Endodermal cell (in vitro differentiated cells): ENCODE measurements at regions not wholly inside any gene's neighbourhood (a gene's known extent, or its start where the extent isn't known, plus 50 kb on each side); places are given as distances from the start of the nearest gene placed in this dataset.

ENCODE experiments used
- DNase-seq: peaks from one replicate; pipeline ENCODE4 v3.0.0-alpha.2; 2017
- H3K27ac ChIP-seq: 2 replicates; pipeline ENCODE4 v1.5.1; 2013; ENCODE audit warnings: mild to moderate bottlenecking, low read depth, low read length, moderate library complexity
- H3K27me3 ChIP-seq: 2 replicates; pipeline ENCODE4 v1.6.1; 2013; ENCODE audit warnings: mild to moderate bottlenecking, low read length, moderate library complexity; ENCODE audit not compliant: insufficient read depth, control insufficient read depth, poor library complexity, severe bottlenecking
- H3K36me3 ChIP-seq: 2 replicates; pipeline ENCODE4 v1.7.0; 2013; ENCODE audit warnings: mild to moderate bottlenecking, low read length, moderate library complexity; ENCODE audit not compliant: control insufficient read depth, insufficient read depth
- H3K4me1 ChIP-seq: one replicate; pipeline ENCODE4 v1.7.0; 2013; ENCODE audit warnings: low read length; ENCODE audit not compliant: control insufficient read depth, insufficient read depth
- H3K4me3 ChIP-seq: 2 replicates; pipeline ENCODE4 v1.5.1; 2013; ENCODE audit warnings: mild to moderate bottlenecking, low read length, moderate library complexity
- H3K9ac ChIP-seq: 2 replicates; pipeline ENCODE4 v1.6.1; 2013; ENCODE audit warnings: mild to moderate bottlenecking, low read length, moderate library complexity; ENCODE audit not compliant: poor library complexity, severe bottlenecking; ENCODE audit errors: extremely low read depth
- H3K9me3 ChIP-seq: 2 replicates; pipeline ENCODE4 v1.6.1; 2013; ENCODE audit warnings: mild to moderate bottlenecking, low read length, moderate library complexity; ENCODE audit not compliant: control insufficient read depth
- H3K27ac Mint-ChIP-seq: 2 replicates; pipeline ENCODE4 v1.8.0; 2020; ENCODE audit warnings: mixed read lengths
- H3K27me3 Mint-ChIP-seq: 2 replicates; pipeline ENCODE4 v1.8.0; 2021; ENCODE audit warnings: mild to moderate bottlenecking, mixed read lengths; ENCODE audit not compliant: insufficient read depth
- H3K36me3 Mint-ChIP-seq: 2 replicates; pipeline ENCODE4 v1.8.0; 2020; ENCODE audit warnings: low read depth, mixed read lengths
- H3K4me1 Mint-ChIP-seq: 2 replicates; pipeline ENCODE4 v1.8.0; 2020; ENCODE audit warnings: mixed read lengths
- H3K4me3 Mint-ChIP-seq: 2 replicates; pipeline ENCODE4 v1.8.0; 2020; ENCODE audit warnings: mild to moderate bottlenecking, moderate library complexity, mixed read lengths
- H3K9me3 Mint-ChIP-seq: 2 replicates; pipeline ENCODE4 v1.8.0; 2020; ENCODE audit warnings: mild to moderate bottlenecking, mixed read lengths
- WGBS, 2 experiments: methylation state at CpG; one replicate each; pipeline versions ENCODE4 v1.1.5 to v1.1.7; 2013; ENCODE audit warnings: missing lambda C conversion rate in 2 of 2, mixed read lengths in 1 of 2; ENCODE audit not compliant: insufficient coverage in 1 of 2, insufficient read length in 1 of 2; 5-methylcytosine and 5-hydroxymethylcytosine counted together
- TF ChIP-seq, protein P1 (sequence below): fragments of 200-600 bp; sonication (generic); conservative IDR thresholded peaks from 2 replicates; pipeline ENCODE4 v1.5.0; 2021; ENCODE audit warnings: antibody characterized with exemption, mild to moderate bottlenecking

- Histone ChIP-seq H3K9ac (no peak overlapping the region), H3K36me3 (no peaks in the 10 kb centered on the region), H3K9me3 (no peaks in the 10 kb centered on the region), H3K4me1 (peaks cover 5% of the 10 kb centered on the region), H3K27me3 (no peaks in the 10 kb centered on the region), H3K4me3 (no peak overlapping the region), H3K27ac (no peak overlapping the region)
- Mint-ChIP-seq H3K4me1 (peaks cover 17% of the 10 kb centered on the region), H3K36me3 (no peaks in the 10 kb centered on the region), H3K4me3 (no peak overlapping the region), H3K9me3 (no peaks in the 10 kb centered on the region), H3K27me3 (no peaks in the 10 kb centered on the region), H3K27ac (no peak overlapping the region)
- TF ChIP-seq, protein P1, sequence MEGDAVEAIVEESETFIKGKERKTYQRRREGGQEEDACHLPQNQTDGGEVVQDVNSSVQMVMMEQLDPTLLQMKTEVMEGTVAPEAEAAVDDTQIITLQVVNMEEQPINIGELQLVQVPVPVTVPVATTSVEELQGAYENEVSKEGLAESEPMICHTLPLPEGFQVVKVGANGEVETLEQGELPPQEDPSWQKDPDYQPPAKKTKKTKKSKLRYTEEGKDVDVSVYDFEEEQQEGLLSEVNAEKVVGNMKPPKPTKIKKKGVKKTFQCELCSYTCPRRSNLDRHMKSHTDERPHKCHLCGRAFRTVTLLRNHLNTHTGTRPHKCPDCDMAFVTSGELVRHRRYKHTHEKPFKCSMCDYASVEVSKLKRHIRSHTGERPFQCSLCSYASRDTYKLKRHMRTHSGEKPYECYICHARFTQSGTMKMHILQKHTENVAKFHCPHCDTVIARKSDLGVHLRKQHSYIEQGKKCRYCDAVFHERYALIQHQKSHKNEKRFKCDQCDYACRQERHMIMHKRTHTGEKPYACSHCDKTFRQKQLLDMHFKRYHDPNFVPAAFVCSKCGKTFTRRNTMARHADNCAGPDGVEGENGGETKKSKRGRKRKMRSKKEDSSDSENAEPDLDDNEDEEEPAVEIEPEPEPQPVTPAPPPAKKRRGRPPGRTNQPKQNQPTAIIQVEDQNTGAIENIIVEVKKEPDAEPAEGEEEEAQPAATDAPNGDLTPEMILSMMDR = no peak
- 88 to 100% methylated on average over 3 of the region's 3 CpGs for WGBS, 2 experiments
- no peak for DNase-seq
These were observed 302.1 kb downstream of the FZD1 start for GRCh38 chr7:91566402-91566732.

DNA sequence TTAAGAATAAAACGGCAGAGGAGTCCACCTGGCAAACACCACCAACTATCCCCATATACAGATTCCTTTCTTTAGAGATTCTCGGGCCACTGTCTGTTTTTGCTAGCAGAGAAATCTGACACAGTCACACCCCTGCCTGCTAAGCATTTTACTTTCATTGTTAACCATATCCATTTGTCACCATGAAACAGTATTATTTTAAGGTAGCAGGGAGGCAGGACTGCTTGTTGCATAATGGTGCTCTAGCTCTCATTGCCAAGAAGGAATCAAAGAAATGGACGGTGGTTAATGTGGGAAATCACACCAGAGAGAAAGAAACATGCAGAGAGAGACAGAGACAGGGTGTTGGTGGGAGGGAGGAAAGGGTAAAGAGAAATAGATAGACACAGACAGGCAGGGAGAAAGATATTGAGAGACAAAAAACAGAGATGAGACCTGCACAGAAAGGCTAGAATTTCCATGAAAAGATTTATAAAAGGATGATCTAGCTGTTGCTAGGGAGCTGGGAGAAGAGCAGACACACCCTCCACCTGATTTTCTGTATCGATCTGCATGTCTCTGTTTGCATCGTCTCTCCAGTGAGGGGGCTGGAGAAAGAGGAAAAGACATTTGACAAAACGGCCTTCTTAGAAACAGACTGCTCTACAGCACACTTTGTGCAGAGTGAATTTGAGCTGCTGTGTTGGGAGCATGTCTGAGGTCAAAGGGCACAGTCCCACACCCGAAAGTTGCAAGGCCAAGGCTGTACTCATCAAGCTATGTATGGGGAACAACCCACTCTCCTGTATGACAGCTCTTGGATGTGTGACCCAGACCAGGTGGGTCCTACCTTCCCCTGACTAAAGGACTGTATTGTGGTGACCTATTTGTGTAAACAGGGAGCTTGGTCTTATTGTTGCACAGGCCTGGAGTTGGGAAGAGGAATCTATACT, 303.1 kb downstream of the FZD1 start:
- Mint-ChIP-seq H3K27me3 (no peaks in the 10 kb centered on the region), H3K4me3 (no peak overlapping the region), H3K36me3 (no peaks in the 10 kb centered on the region), H3K9me3 (no peaks in the 10 kb centered on the region), H3K4me1 (peaks cover 17% of the 10 kb centered on the region), H3K27ac (no peak overlapping the region)
- Histone ChIP-seq H3K4me1 (peaks cover 5% of the 10 kb centered on the region), H3K27ac (no peak overlapping the region), H3K27me3 (no peaks in the 10 kb centered on the region), H3K9me3 (no peaks in the 10 kb centered on the region), H3K4me3 (no peak overlapping the region), H3K36me3 (no peaks in the 10 kb centered on the region), H3K9ac (no peak overlapping the region)
- TF ChIP-seq, protein P1 = no peak
- no peak for DNase-seq
- WGBS, 2 experiments = 84 to 85% methylated on average over 7 of the region's 7 CpGs

GRCh38 chr7:91568138-91568537, 303.9 kb downstream of the FZD1 start:
- peaks cover 5% of the 10 kb centered on the region for H3K4me1 ChIP-seq
- Mint-ChIP-seq H3K27me3 (no peaks in the 10 kb centered on the region), H3K4me3 (no peak overlapping the region), H3K4me1 (peaks cover 17% of the 10 kb centered on the region), H3K27ac (no peak overlapping the region), H3K9me3 (no peaks in the 10 kb centered on the region), H3K36me3 (no peaks in the 10 kb centered on the region)
- no peaks in the 10 kb centered on the region for H3K36me3 ChIP-seq
- WGBS, 2 experiments = 95% methylated on average over 1 of the region's 1 CpG; no CpG with 5 or more reads in 1 of the 2 experiments
- H3K27ac ChIP-seq = no peak overlapping the region
- no peaks in the 10 kb centered on the region for H3K9me3 ChIP-seq
- TF ChIP-seq, protein P1 = no peak
- DNase-seq = no peak
- H3K9ac ChIP-seq = no peak overlapping the region
- no peaks in the 10 kb centered on the region for H3K27me3 ChIP-seq
- H3K4me3 ChIP-seq = no peak overlapping the region
